NCI-H2107 treated with DMSO at 0.1 percent for 48 hours (cell line): ENCODE measurements at regions not wholly inside any gene's neighbourhood (a gene's known extent, or its start where the extent isn't known, plus 50 kb on each side); places are given as distances from the start of the nearest gene placed in this dataset.
A peak's percentile ranks its signal among the peaks of the same experiment; 100 is the strongest.
"Not testable (repeated sequence)": the region's sequence is repeated elsewhere in the genome, so short reads cannot be mapped to it uniquely, and the experiment has no call there.

Experiments
- DNase-seq: peaks from one replicate; lab custom pipeline; 2025; ENCODE audit not compliant: unreplicated experiment; lab: John Stamatoyannopoulos, UW

- DNase-seq, result no peak
Measured at GRCh38 chr2:11069566-11070185, 85.6 kb upstream of the SLC66A3 start.

- no peak for DNase-seq
Measured at GRCh38 chr2:11071211-11071610, 84.1 kb upstream of the SLC66A3 start.

GRCh38 chr2:11071939-11072338, 83.3 kb upstream of the SLC66A3 start:
- no peak for DNase-seq

- DNase-seq, result no peak
Measured at GRCh38 chr2:11072550-11072949, 82.7 kb upstream of the SLC66A3 start.

GRCh38 chr2:11073251-11073650, 82.0 kb upstream of the SLC66A3 start:
- no peak for DNase-seq

DNA sequence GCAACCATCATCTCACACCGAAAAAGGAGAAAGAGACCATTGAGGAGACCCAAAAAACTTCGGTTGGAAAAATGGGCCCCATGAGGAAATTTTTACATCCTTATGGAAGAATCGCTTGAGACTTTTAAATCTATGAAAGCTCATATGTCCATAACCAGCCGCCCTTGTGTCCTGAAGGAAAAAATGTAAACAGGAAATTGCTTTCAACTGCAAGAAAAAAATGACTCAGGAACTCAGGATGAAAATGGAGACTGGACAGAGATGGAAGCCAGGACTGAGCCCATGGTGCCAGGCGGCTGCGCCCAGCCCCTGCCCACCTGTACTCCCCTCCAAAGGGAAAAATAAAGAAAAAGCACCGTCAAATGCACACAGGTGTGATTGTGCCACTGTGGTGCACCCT, 81.5 kb upstream of the SLC66A3 start:
- no peak for DNase-seq

DNA sequence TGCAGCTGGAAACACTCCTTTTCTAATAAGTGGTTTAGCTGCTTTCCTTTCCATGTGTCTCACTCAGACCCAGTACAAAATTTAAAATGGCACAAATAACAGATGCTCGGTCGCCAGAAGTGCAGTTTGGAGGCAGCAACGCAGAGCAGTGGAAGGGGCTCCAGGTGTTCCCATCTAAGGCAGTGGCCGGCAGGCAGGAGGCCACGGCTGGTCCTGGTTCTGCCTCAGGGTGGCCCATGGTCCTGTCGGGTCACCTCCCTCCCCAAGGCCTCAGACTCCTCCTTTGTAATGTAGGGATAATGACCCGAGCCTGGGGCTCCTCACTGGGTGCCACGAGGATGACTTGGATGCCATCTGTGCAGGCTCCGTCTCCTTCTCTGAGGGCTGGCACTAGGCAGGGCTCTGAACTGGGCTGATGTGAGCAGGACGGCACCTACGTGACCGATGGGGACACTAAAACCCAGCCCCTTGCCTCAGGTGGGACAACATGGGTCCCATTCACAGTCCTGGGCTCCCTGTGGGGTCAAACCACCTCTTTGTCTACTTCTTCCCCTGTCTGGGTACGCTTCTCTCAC, 80.9 kb upstream of the SLC66A3 start:
- DNase-seq, result no peak

- DNase-seq, result no peak
Measured at GRCh38 chr2:11075221-11075620, 80.0 kb upstream of the SLC66A3 start.

DNA sequence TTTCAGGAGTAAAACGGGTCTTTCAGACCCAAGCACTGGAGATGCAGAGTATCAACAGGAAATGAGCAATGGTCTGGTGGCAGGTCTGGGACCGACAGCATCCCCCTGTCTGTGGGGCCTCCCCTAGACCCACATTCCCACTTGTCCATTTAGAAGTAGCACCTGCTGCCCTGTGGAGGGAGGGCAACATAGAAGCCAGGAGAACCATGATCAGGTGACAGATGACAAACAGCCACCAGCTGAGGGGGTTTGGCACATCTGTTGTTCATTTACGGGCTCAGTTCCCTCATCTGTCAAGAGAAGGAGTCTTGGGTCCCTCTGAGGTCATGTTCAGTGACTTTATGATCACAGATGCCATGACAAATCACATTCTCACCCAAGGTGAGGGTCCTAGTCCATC, 77.9 kb upstream of the SLC66A3 start:
- no peak for DNase-seq

GRCh38 chr2:11079136-11079824, 76.0 kb upstream of the SLC66A3 start:
- no peak for DNase-seq

DNA sequence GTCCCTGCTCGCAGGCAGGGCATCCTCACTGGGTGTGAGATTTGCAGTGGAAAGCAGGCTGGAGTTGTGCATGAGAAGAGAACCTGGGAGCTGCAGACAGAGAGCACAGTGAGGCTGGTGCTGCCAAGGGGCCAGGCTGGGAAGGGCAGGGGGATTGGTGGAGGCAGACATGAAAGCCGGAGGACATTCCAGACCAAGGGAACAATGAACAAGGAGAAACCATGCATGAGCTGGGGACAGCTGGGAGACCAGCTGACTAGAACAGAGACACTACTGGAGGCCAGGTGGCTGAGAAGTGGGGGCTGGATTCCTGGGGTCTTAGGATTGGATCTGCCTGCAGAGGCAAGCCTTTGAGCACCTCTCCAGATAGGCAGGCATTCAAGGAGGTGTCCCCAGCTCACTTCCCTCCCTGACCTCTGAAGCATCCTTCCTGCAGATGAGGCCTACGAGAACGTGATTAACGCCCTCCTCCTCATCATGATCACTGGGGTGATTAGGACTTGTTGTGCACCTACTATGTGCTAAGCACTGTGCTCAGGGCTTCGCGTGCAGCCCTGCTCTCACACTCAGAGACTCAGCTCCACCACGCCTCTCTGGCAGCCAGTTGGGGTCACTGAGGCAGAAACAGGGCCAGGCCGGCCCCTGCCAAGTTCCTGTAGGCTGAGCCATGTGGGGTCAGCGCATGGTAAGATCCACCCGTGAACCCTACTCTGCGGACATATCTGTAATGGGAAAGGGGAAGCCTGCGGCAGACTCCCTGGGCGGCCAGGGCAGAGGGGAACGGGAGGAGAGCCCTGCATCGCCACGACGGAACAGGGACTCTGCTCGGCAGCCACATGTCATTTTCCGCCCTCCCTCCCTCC, 74.8 kb upstream of the SLC66A3 start:
- DNase-seq, result no peak

DNA sequence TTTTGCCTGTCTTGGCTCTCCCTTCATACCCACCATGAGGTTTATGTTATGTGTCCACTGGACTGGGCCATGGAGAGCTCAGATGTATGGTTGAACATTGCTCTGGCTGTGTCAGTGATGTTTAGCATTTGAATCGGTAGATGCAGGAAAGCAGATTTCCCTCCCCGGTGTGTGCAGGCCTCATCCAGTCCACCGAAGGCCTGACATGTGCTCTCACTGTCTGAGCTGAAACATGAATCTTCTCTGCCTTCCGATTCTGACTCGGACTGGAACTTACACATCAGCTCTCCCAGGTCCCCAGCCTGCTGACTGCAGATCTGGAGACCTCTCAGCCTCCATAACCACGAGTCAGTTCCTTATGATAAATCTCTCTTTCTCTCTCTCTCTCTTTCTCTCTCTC, 72.4 kb upstream of the SLC66A3 start:
- no peak for DNase-seq

DNA sequence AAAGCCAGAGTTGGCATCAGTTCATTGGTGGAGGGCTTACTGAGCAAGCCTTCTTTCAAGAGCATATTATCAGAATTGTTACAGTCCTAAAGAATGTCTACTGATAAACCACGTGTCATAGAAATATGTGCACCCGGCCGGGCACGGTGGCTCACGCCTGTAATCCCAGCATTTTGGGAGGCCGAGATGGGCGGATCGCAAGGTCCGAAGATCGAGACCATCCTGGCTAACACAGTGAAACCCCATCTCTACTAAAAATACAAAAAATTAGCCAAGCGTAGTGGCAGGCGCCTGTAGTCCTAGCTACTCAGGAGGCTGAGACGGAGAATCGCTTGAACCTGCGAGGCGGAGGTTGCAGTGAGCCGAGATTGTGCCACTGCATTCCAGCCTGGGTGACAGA, 66.4 kb upstream of the SLC66A3 start:
- DNase-seq, result not testable (repeated sequence)

DNA sequence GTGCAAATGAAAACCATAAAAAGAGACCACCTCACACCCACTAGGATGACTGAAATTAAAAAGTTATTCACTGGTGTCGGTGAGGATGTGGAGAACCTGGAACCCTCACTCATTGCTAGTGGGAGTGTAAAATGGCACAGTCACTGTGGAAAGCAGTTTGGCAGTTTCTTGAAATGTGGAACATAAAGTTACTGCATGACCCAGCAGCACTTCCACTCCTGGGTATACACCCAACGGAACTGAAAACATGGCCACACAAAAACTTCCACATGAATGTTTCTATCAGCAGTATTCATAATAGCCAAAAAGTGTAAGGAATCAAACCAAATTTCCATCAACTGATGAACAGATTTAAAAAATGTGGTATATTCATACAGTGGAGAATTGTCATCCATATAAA, 65.1 kb upstream of the SLC66A3 start:
- DNase-seq, result no peak

DNA sequence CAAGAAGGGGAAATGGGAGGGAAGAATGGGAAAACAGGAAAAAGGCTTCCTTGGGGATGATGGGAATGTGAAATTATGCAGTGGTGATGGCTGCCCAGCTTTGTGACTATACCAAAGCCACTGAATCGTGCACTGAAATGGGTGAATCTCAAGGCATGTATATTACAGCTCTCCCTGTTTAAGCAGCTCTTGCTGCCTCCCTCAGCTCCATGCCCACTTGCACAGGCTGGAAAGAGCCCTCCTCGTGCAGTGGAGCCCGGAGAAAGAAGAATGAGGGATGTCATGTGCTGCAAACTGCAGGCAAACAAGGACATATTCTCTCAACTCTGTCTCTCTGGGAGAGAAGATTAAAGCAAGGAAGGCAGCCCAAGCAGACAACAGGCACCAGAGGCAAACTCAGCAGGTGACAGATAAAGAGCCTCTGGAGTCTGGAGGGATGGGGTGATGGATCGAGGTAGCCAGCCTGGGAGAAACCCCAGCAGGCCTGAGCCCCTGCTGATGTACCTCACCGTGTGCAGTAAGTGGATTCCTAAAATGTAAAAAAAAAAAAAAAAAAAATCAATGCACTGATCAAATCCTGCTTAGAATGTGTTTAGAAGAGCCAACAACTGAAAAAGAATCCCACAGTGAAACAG, 62.4 kb upstream of the SLC66A3 start:
- DNase-seq, result no peak

GRCh38 chr2:11093467-11093866, 61.8 kb upstream of the SLC66A3 start:
- DNase-seq, result no peak

- no peak for DNase-seq
Measured at GRCh38 chr2:11094021-11094810, 61.1 kb upstream of the SLC66A3 start.

- no peak for DNase-seq
Measured at GRCh38 chr2:11096591-11096990, 58.7 kb upstream of the SLC66A3 start.

GRCh38 chr2:11097038-11097720, 58.1 kb upstream of the SLC66A3 start:
- no peak for DNase-seq

DNA sequence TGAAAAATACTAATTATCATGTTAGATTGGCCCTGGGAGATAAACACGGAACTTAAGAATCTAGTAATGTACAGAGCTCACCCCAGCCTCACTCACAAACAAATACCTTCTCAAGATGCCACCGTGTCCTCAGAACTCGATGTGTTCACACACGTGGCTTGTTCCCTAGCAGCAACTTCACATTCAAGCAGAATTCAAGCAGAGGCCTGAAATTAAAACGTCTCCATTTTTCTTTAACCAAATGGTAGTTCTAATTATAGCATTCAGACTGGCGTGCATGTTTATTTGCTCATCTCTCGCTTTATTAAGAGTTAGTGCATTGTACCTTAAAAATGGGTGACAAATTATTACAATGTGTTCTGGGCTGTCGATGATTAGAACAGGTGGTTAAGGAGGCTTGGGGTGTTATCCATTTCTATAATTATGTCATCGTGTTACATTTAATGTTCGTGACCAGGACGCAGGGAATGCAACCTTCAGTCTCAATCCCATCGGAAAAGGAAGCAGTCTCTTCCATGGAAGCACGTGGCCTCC, 57.3 kb upstream of the SLC66A3 start:
- DNase-seq, result peak; percentile 55
